ENCODE measurements at regions not wholly inside any gene's neighbourhood (a gene's known extent, or its start where the extent isn't known, plus 50 kb on each side); places are given as distances from the start of the nearest gene placed in this dataset.

GRCh38 chr10:113266147-113266546, 286.7 kb upstream of the HABP2 start:
- no peak for TF ChIP-seq CTCF (conservative IDR thresholded peaks at IDR 0.05)
- no peak for TF ChIP-seq EZH2 (IDR thresholded peaks at IDR 0.05; ENCODE audit: low read depth)

Measured in PC-9 (cell line).